ENCODE measurements at regions not wholly inside any gene's neighbourhood (a gene's known extent, or its start where the extent isn't known, plus 50 kb on each side); places are given as distances from the start of the nearest gene placed in this dataset.

DNA sequence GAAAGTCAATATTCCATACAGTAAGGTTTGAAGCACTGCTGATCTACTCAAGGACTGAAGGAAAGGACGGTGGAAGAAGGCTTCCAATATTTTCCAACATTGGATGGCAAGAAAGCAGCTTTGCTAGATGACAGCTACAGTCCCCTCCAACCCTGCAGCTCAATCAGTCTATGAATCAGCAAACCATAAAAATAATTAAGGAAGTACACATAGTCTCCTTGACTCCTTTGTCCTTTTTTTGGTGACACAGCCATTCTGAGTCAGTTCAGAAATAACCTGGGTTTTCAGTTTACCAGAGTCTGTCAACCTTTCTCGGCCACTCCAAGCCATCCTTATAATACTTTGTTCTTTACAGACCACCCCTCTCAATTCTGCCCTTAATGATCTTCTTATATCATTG lies 232.5 kb downstream of the IBTK start:
- TF ChIP-seq, protein P1, sequence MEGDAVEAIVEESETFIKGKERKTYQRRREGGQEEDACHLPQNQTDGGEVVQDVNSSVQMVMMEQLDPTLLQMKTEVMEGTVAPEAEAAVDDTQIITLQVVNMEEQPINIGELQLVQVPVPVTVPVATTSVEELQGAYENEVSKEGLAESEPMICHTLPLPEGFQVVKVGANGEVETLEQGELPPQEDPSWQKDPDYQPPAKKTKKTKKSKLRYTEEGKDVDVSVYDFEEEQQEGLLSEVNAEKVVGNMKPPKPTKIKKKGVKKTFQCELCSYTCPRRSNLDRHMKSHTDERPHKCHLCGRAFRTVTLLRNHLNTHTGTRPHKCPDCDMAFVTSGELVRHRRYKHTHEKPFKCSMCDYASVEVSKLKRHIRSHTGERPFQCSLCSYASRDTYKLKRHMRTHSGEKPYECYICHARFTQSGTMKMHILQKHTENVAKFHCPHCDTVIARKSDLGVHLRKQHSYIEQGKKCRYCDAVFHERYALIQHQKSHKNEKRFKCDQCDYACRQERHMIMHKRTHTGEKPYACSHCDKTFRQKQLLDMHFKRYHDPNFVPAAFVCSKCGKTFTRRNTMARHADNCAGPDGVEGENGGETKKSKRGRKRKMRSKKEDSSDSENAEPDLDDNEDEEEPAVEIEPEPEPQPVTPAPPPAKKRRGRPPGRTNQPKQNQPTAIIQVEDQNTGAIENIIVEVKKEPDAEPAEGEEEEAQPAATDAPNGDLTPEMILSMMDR (IDR thresholded peaks at IDR 0.05), result no peak
- no peak for TF ChIP-seq POLR2A (IDR thresholded peaks at IDR 0.05)
- no peak for TF ChIP-seq POLR2AphosphoS5 (IDR thresholded peaks at IDR 0.05)
- no peak for TF ChIP-seq EP300 (IDR thresholded peaks at IDR 0.05)

All from upper lobe of left lung (tissue), 4 donors.